Erythroblast (primary cell): ENCODE measurements at regions not wholly inside any gene's neighbourhood (a gene's known extent, or its start where the extent isn't known, plus 50 kb on each side); places are given as distances from the start of the nearest gene placed in this dataset.

Source experiments
- DNase-seq, 2 experiments: peaks; one replicate each; lab custom pipeline; 2025; lab: John Stamatoyannopoulos, UW
- GATA1 ChIP-seq: IDR thresholded peaks from 2 replicates; pipeline ENCODE4 v1.6.1; 2011; ENCODE audit warnings: low read depth, mild to moderate bottlenecking, control low read depth, low read length, moderate library complexity
- POLR2A ChIP-seq: IDR thresholded peaks from 2 replicates; pipeline ENCODE4 v1.6.1; 2011; ENCODE audit warnings: mild to moderate bottlenecking, low read length

GRCh38 chr16:72400257-72401083 lies 228.5 kb upstream of the PMFBP1 start:
- TF ChIP-seq GATA1: no peak
- TF ChIP-seq POLR2A: no peak
- DNase-seq: peak; percentile 56 to 70

GRCh38 chr16:72399811-72400210 lies 227.9 kb upstream of the PMFBP1 start:
- DNase-seq: no peak

GRCh38 chr16:72397876-72398275 lies 225.9 kb upstream of the PMFBP1 start:
- no peak for DNase-seq
- TF ChIP-seq POLR2A (no peak), GATA1 (no peak)

More at GRCh38 chr16:72399811-72400210, 227.9 kb upstream of the PMFBP1 start:
- TF ChIP-seq GATA1 (no peak), POLR2A (no peak)

GRCh38 chr16:72394526-72394925 lies 222.6 kb upstream of the PMFBP1 start:
- DNase-seq: no peak
- TF ChIP-seq POLR2A (no peak), GATA1 (no peak)

- no peak for TF ChIP-seq POLR2A
- TF ChIP-seq GATA1: no peak
- DNase-seq: no peak
Measured at GRCh38 chr16:72389791-72390190, 217.8 kb upstream of the PMFBP1 start.

GRCh38 chr16:72388007-72388406 lies 216.1 kb upstream of the PMFBP1 start:
- no peak for DNase-seq
- TF ChIP-seq GATA1: no peak
- no peak for TF ChIP-seq POLR2A

GRCh38 chr16:72384651-72385050 lies 212.7 kb upstream of the PMFBP1 start:
- DNase-seq: no peak
- no peak for TF ChIP-seq GATA1
- TF ChIP-seq POLR2A: no peak

GRCh38 chr16:72380283-72380682 lies 208.3 kb upstream of the PMFBP1 start:
- no peak for DNase-seq
- no peak for TF ChIP-seq GATA1
- TF ChIP-seq POLR2A: no peak

- TF ChIP-seq POLR2A (no peak), GATA1 (no peak)
- DNase-seq: no peak
Measured at GRCh38 chr16:72373201-72373600, 201.2 kb upstream of the PMFBP1 start.

GRCh38 chr16:72372087-72373045 lies 200.4 kb upstream of the PMFBP1 start:
- TF ChIP-seq GATA1 (no peak), POLR2A (no peak)

GRCh38 chr16:72371307-72372086 lies 199.5 kb upstream of the PMFBP1 start:
- TF ChIP-seq GATA1 (no peak), POLR2A (no peak)
- DNase-seq: no peak

More at GRCh38 chr16:72372087-72373045, 200.4 kb upstream of the PMFBP1 start:
- no peak for DNase-seq

GRCh38 chr16:72369274-72369673 lies 197.3 kb upstream of the PMFBP1 start:
- no peak for DNase-seq
- TF ChIP-seq GATA1 (no peak), POLR2A (no peak)

- DNase-seq: no peak
- TF ChIP-seq POLR2A (no peak), GATA1 (no peak)
Measured at GRCh38 chr16:72367851-72368250, 195.9 kb upstream of the PMFBP1 start.

GRCh38 chr16:72362973-72363372 lies 191.0 kb upstream of the PMFBP1 start:
- TF ChIP-seq POLR2A: no peak
- no peak for TF ChIP-seq GATA1
- no peak for DNase-seq

- no peak for DNase-seq
- no peak for TF ChIP-seq GATA1
- TF ChIP-seq POLR2A: no peak
Measured at GRCh38 chr16:72362476-72362875, 190.5 kb upstream of the PMFBP1 start.
